ENCODE measurements at regions not wholly inside any gene's neighbourhood (a gene's known extent, or its start where the extent isn't known, plus 50 kb on each side); places are given as distances from the start of the nearest gene placed in this dataset.

DNA sequence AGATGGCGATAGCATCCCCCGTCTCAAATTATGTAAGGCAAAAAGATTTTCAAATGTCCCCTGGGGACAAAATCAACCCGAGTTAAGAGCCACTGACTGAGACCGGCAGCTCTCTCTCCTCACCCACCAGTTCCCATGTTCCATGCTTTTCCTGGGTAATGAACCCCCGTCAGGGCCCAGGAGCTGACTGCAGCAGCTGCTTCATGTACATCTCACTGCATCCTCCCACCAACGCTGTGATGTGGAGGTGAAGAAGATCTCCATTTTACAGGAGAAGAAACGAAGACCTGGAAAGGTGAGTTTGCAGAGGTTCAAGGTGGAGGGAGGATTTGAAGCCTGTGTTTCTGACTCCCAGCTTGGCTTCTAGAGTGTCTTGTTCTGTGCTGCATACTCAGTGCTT is 481.1 kb downstream of the MIAT start:
- TF ChIP-seq GATA3 (IDR thresholded peaks at IDR 0.05; ENCODE audit: low read depth, low read length) (no peak), GATA2 (IDR thresholded peaks at IDR 0.05; ENCODE audit: low read depth, low read length) (no peak)
